ENCODE measurements at regions not wholly inside any gene's neighbourhood (a gene's known extent, or its start where the extent isn't known, plus 50 kb on each side); places are given as distances from the start of the nearest gene placed in this dataset.

DNA sequence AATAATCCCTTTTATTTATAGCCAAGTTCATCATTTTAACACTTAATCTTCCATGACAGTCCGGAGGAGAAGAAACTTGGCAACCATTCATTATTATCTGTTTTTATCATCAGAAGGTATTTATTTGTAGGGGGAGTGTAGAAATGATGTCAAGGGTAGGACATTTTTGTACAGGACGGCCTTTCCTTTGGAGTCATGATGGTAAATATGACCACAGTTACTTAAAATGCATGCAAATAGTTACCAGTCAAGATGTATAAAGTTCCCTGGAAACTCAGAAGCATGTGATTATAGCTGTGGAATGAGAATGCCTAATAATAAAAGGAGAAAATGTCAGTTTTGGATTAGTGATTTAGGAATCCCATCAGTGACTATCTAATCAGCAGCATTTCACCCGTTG is 183.1 kb upstream of the PRPS1L1 start:
- no peak for TF ChIP-seq POLR2A (IDR thresholded peaks at IDR 0.05; ENCODE audit: extremely low read depth, insufficient read length)
- TF ChIP-seq, protein P1, sequence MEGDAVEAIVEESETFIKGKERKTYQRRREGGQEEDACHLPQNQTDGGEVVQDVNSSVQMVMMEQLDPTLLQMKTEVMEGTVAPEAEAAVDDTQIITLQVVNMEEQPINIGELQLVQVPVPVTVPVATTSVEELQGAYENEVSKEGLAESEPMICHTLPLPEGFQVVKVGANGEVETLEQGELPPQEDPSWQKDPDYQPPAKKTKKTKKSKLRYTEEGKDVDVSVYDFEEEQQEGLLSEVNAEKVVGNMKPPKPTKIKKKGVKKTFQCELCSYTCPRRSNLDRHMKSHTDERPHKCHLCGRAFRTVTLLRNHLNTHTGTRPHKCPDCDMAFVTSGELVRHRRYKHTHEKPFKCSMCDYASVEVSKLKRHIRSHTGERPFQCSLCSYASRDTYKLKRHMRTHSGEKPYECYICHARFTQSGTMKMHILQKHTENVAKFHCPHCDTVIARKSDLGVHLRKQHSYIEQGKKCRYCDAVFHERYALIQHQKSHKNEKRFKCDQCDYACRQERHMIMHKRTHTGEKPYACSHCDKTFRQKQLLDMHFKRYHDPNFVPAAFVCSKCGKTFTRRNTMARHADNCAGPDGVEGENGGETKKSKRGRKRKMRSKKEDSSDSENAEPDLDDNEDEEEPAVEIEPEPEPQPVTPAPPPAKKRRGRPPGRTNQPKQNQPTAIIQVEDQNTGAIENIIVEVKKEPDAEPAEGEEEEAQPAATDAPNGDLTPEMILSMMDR (IDR thresholded peaks at IDR 0.05; ENCODE audit: low read depth, low read length) = no peak
- TF ChIP-seq, protein P2, sequence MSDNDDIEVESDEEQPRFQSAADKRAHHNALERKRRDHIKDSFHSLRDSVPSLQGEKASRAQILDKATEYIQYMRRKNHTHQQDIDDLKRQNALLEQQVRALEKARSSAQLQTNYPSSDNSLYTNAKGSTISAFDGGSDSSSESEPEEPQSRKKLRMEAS (IDR thresholded peaks at IDR 0.05; ENCODE audit: low read depth, low read length) = no peak
- TF ChIP-seq MYC (IDR thresholded peaks at IDR 0.05; ENCODE audit: low read depth, low read length) = no peak

Measured in NB4 (cell line).